HG02870 (cell line): ENCODE measurements at regions not wholly inside any gene's neighbourhood (a gene's known extent, or its start where the extent isn't known, plus 50 kb on each side); places are given as distances from the start of the nearest gene placed in this dataset.

Source experiments
- ATAC-seq: cut with Tn5 transposase; IDR thresholded peaks from one replicate; pipeline ENCODE4 v1.9.1; 2021; ENCODE audit warnings: mild to moderate bottlenecking, moderate library complexity; ENCODE audit not compliant: unreplicated experiment

DNA sequence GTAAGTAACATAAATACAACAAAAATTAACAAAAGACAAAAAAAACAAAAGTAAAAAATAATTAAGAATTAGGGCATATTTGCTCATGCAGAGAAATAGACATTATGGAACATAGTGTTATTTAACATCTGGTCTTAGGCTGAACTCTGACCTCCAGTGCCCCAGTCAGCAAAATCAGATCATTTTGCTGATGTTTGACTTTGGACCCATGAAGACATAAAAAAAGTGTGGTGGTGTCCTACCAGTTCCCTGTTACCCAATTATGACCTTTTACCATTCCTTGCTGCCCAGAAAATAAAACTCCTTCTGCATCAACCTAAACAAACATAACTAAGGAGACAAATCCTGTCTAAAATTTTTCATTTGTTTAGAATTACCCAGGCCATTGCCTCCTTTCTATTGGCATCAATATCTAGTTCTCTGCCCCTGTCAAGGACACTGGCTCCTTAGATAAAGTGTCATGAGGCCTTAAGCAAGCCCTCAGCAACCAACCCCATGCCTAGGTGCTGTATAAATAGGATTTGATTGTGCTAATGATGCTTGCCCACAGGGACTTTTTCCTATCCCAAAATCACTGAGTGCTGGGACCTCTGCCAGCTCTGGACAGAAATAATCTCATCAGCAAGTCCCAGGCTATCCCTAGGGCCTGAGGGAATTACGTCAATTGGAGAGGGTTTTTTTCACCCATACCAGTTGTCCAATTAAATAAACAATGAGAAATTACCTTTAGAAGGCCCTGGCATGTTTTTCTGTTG is 334.5 kb upstream of the UMPS start:
- ATAC-seq, result no peak

DNA sequence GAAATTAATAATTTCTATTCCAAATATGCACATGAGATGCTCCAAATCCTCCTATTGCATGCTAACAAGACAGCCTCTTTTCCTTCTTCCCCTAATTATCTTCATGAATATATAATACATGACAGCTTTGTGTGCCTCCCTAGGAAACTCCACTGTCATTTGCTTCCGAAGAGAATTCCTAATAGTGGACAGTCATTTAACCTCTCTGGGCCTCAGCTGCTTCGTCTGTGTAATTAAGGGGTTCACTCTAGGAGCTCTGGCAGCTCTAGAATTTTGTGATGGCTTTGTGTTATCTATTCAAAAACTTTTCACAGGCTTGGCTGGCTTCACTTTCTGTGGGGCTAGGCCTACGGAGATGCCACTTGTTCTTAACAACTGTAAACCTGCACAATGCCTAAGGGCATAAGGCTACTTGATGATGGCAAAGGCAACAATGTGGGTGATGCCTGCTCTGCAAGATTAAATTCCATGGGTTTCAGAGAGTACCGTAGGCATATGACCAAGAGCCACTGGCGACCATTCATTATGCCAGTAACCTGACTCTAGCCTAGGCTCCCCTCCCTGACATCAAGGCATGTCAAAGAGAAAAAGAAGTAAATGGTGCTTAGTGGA is 333.8 kb upstream of the UMPS start:
- no peak for ATAC-seq

DNA sequence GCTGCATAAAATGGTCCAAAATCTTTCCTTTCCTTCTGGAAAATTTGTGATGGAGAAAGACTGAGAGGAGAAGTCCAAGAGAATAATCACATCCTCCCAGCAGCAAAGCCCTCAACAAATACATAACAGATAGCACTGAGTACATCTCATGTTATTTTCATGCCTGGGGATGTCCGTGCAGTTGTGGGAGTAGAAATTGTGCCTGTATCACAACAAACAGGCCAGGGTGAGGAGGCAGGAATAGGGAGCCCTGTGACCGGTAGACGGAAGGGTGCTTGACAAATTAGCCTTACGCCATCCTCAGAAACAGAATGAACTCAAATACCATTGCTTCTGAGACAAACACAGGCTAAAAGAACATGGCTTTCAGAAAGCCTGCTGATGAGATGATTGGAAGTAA is 333.2 kb upstream of the UMPS start:
- ATAC-seq, result no peak

DNA sequence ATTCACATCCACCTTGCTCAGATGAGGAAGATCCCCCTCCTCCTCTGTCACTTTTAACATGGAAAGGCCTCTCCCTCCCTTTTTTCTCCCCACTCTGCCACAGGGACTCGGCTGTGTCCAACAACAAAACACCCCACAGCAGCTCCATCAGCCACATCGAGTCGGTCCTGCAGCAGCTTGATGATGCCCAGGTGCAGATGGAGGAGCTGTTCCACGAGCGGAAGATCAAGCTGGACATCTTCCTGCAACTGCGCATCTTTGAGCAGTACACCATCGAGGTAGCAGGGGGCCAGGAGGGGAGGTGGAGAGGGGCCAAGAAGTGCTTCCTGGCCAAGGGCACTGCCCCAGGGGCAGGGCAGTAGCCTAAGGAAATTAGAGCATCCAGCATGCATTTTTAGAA is 331.7 kb upstream of the UMPS start:
- ATAC-seq, result no peak

DNA sequence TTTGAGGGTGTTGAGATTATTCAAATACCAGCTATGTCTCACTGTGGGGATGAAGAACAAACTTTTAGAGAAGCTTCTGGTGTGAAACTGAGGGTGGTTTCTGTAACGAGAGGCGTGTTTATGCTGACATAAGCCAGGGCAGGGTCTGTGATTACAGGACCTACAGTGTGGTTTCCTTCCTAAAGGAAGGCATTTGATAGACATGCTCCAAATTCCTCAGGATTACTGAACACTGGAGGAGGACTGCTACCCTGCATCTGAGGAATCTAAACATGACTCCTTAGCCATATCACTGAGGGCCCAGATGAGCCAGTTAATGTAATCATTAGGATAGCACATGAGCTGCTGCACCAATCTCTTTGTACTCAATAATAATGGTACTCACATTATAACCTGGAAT is 328.4 kb upstream of the UMPS start:
- no peak for ATAC-seq

DNA sequence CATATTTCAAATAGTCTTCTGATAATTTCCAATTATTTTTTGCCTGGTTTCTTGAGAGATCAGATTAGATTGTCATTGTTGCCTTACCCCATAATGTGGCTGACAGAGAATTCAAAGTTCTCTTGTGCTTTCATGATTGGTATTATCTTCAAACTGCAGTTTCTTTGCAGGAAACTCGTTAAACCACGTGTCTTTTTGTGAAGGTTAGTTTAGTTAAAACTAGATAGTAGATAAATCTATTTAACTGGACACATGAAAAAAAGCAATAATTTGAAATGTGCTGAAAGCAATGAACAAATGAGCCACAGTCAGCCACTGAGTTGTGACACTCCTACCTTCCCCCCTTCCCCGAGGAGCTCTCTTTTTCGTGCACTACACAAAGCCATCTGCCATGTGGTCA is 327.5 kb upstream of the UMPS start:
- ATAC-seq, result no peak

DNA sequence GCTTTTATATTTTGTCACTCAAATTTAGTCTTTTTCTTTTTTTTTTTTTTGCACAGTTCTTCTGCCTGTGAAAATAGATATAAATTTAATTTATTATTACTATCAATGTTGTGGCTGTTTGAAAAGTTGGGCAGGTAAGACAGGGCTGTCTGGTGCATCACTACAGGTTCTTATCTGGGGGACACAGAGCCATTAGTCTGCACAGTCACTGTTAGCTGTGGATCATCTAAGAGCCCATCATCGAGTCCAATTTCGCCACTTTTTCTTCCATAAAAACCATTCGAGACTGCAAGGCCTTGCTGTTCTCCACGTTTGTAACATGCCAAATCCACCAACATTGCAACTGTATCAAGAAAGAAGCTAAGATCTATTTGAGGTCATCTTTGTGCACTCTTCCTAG is 325.6 kb upstream of the UMPS start:
- no peak for ATAC-seq

DNA sequence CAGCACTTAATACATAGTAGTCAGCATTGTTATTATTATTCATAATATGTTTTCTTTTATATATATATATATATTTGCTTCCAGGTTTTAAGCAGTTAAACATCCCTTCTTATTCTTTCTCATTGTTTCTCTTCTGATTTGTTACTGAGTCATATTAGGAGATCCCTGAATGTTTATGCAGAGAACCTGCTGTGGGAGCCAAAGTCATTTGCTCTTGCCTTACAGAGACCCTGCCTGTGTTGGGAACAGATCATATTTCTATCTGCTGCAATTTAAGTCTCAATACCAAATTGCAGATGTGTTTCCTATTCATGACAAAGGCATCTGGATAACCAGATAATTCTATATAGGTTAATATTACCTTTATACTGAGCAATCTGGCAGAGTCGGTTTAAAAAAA is 323.0 kb upstream of the UMPS start:
- ATAC-seq, result no peak

DNA sequence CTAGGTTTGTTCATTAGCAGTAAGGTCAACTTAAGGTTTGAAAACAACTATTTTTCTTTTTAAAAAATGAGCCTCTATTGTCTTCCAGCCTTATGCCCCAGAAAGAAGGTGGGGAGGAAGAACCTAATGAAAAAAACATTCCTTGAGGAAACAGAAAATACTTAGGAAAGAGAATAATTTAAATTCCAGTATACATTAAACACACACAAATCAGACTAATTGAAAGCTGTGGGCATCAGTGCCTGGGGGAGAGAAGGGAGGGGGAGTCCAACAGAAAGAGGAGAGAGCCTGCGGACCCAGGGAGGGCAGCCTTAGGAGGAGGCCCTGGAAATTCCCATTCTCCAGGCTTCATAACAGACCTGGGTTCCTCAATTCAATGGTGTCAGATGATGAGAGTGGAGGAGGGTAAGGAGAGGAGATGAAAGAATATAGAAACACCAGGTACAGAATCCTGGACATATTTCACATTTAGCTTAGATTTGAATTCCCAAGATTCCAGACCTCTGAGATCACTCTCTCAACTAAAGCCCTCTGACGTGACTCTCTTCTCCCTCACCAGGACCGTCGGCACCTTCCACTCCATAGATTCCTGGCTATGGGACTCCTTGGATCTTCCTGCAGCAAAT is 320.5 kb upstream of the UMPS start:
- no peak for ATAC-seq

DNA sequence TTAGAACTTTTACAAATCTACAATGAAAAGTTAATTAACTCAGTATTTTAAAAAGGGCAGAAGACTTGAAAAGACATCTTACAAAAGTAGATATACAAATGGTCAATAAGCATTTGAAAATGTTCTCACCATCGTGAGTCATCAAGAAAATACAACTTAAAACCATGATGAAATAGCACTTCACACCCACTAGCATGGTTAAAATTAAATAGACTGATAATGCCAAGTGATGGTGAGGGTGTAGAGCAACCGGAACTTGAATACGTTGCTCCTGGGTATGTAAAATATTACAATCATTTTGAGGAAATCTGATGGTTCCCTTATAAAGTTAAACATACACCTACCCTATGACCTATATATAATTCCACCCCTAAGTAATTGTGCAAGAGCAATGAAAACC is 319.8 kb upstream of the UMPS start:
- no peak for ATAC-seq

DNA sequence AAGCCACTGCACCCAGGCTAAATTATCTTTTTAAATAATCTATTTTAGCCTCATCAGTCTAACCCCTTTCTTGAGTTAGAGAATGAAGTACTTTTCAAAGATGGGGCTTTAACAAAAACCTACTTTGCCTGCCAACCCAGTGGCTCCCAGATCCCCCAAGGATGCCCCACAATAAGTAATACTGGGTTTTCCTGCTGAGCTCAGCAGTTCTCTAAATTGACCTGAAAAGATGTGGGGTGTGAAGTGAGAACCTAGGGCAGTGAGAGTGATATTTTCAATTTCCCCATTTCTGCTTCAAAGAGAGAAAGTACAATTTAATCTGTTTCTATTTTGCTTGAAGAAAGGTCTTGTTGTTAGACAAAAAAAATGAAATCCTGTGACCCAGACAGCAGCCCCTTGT is 318.5 kb upstream of the UMPS start:
- ATAC-seq, result no peak

DNA sequence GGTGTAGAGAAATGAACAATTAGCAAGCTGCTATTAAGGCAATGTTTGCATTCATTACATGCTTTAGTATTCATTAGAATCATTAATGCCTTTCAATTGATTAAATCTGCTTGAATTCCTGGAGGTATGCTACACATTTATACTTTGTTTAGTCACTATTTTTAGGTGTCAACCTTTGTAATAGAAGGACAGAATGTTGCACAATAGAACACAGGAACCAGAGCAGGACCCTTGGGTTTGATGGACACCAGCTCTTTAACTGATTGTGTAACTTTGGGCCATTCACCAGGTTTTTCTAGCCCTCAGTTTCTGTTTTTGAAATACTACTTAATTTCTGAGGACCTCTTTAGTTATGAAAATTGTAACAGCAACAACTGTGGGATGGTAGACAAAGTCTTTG is 317.6 kb upstream of the UMPS start:
- no peak for ATAC-seq

DNA sequence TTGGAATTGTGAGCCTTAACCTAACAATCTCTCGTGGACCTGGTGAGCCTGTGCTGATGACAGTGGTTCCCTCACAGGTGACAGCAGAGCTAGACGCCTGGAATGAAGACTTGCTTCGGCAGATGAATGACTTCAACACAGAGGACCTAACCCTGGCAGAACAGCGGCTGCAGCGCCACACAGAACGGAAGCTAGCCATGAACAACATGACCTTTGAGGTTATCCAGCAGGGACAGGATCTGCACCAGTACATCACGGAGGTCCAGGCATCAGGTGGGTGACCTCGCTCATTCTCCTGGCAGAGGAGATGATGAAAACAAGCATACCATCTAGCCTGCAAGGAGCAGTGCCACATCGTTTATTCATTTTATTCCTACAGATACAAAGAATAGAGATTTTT is 316.9 kb upstream of the UMPS start:
- ATAC-seq, result no peak

DNA sequence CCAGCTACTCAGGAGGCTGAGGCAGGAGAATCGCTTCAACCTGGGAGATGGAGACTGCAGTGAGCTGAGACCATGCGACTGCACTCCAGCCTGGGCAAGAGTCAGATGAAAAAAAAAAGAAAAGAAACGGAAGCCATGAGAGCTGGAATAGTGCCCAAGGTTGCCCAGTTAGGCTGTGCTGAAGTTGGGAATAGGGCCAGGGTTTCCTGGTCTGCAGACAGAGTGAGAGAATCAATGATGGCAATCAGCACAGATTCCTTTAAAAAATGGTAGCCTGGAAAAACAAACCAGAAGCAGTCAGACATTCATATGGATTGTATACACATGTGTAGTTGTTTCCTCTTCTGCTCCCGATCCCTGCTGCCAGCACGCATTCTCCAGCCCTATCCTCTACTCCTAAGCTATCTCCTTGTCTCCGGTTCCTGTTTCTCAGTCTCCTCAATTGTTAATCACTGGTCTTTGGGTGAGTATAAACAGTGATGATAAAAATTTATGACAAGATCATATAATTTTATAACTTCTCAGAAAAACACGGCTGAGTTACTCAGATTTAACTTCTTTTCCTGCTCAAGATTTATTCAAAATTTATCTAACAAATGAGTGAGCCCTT is 316.2 kb upstream of the UMPS start:
- ATAC-seq, result no peak

DNA sequence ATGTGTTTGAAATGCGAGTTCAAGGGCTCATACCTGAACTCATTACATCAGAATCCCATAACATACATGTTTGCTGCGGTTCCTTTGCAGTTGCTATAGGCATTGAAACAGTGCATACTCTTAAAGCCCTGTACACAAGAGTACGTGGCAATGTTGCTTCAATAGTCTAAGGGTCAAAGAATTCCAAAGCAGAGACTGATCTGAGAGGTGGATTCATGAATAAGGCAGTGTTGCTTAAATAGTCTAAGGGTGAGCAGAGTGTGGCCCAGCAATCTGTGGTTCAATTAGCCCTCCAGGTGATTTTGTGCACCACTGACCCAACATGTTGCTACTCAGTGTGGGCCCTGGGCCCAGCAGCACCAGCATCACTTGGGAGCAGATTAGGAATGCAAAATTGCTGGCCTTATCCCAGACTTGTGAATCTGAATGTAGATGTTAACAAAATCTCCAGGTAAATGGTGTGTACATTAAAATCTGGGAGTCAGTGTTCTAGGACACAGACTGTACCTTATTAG is 314.7 kb upstream of the UMPS start:
- ATAC-seq, result no peak

DNA sequence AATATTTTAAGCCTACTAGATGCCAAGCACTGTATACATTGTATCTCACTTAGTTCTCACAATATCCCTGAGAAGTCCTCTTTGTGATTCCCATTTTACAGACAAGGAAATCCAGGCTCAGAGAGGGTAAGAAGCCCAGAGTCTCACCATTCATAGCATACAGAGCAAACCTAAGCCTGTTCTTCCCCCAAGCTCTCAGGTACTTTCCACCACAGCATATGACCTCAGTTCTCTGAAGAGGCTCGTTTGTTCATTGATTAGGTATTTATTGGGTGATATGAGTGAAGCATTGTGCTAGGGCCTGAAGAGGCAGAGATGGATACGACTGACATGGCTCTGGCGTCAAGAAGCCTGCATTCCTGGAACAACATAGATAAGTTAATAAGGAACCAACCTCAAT is 310.9 kb upstream of the UMPS start:
- no peak for ATAC-seq

DNA sequence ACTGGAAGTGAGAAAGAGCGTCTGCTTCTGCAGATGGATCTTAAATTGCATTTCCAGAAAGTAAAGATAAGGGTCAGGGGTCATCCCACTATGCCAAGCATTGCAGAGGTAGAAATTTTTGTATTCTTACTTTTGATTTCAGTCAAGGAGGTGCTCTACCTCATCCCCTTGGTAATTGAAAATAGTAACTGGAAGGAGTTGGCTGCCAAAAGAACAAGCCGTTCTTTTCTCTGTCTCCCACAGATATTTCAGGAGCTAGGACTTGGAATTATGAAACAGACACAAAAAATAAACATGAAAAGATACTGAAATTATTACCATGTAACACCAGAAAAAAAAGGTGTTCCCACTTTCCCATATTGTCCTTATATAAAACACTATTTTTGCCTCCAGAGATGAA is 309.9 kb upstream of the UMPS start:
- ATAC-seq, result no peak

DNA sequence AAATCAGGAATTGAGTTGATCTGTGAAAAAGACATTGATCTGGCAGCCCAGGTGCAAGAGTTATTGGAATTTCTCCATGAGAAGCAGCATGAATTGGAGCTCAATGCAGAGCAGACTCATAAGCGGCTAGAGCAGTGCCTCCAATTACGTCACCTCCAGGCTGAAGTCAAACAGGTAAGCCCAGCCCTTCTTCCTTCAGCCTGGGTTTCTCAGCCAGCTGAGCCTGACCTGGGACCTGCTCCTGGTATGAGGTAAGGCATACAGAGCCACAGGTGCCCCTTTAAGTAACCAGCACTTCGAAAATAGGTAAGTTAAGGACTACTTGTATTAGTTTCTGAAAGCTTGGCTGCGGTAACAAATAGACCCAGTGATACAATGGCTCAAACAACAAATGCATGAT is 307.4 kb upstream of the UMPS start:
- ATAC-seq, result no peak

DNA sequence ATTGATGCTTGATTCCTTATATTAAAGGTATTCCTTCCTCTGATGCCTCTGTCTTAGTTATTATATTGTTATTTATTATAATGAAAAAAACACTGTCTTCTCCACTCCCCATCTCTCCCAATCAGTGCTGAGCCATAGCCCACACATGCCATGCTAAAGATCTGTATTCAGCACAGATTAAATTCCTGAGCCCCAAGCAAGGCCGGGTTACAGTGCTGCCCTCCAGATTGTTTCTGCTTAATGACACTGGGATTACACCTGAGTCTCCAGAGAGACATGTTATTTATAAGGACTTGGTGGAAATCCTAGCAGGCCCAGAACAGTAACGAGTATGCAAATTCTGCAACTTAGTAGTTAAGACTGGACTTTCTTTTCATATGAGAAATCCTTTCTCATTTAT is 305.9 kb upstream of the UMPS start:
- ATAC-seq, result no peak

DNA sequence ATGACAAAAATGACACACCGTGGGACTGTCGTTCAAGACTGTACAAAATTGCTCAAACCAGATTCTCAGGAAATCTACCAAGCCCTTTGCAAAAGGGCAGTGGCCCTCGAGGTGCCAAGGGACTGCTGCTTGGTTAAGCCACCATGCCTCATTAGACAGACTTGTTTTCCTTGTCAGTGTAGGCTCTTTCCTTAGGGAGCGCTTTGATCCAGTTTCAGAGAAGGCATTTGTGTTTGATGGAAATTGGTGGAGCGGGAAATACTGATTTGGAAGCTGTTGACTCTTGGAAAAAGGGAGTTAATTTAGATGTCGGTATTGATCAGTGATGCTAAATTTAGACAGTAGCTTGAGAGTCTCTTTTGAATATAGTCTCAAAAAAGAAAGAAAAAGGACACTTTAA is 304.3 kb upstream of the UMPS start:
- ATAC-seq, result no peak

DNA sequence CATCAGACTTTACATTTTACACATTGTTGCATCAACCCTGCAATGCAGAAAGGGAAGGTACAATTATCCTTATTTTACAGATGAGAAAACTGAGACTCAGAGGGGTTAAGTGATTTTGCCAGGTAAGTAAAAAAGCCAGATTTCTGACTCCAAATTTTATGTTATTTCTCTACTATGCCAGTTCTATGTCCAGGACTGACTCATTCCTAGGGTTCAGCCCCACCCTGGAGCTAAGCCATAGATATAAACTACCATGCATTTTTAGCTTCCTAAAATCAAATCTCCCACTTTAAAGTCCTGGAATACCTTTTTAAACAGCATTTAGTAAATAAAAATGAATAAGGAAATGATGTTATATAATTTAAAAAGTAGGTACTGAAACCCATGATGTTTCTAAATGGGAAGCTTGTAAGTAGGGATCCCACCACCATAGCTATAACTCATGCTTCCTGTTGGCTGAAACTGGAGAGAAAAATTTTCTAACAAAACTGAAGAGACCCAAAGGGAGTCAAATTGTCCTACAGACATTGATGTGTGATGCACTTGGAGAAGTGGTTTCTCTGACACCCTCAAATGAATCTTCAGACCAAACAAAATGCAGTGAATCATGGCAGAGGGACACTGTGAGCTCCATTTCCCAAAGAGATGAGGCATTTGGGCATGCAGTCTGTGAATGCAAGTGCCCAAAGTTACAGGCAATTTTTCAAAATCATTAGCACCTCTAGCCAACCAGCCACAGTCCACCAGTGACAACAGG is 301.7 kb upstream of the UMPS start:
- no peak for ATAC-seq
